Body of pancreas (tissue), 4 donors: ENCODE measurements at regions not wholly inside any gene's neighbourhood (a gene's known extent, or its start where the extent isn't known, plus 50 kb on each side); places are given as distances from the start of the nearest gene placed in this dataset.

Source experiments
- CTCF ChIP-seq, 7 experiments: fragments of 450-650 bp in 4 of 7; fragments of 200-600 bp in 3 of 7; sonication (generic) in 3 of 7; IDR thresholded peaks; one replicate each; pipeline ENCODE4 v1.5.1; 2016 to 2019; ENCODE audit warnings: antibody characterized with exemption in 7 of 7
- POLR2A ChIP-seq, 3 donors: fragments of 450-650 bp; IDR thresholded peaks; one replicate each; pipeline ENCODE4 v1.6.1; 2016; ENCODE audit warnings: antibody characterized with exemption in 3 of 3, mild to moderate bottlenecking in 2 of 3

GRCh38 chr5:8726383-8727036 is 819.4 kb downstream of the SEMA5A start:
- TF ChIP-seq CTCF (IDR thresholded peaks at IDR 0.05) (no peak), POLR2A (IDR thresholded peaks at IDR 0.05) (no peak)
